SK-N-SH (cell line): ENCODE measurements at regions not wholly inside any gene's neighbourhood (a gene's known extent, or its start where the extent isn't known, plus 50 kb on each side); places are given as distances from the start of the nearest gene placed in this dataset.
"Not testable (repeated sequence)": the region's sequence is repeated elsewhere in the genome, so short reads cannot be mapped to it uniquely, and the experiment has no call there.

ENCODE experiments used
- CTCF ChIA-PET: fragments of 300-600, 350-600 bp; formaldehyde crosslinking; extraction: SDS; loops from one replicate; lab custom pipeline; 2021; lab: Yijun Ruan, JAX
- POLR2A ChIA-PET: fragments of 350-600 bp; sonication (Branson Sonifier 250); formaldehyde crosslinking; extraction: SDS; loops from one replicate; lab custom pipeline; 2020; ENCODE audit warnings: antibody characterized with exemption, inconsistent platforms; lab: Yijun Ruan, JAX
- DNase-seq: peaks from one replicate; pipeline ENCODE4 v3.0.0; 2012
- H2AFZ ChIP-seq: fragments of 200-600 bp; sonication (generic); 2 replicates; pipeline ENCODE4 v1.8.1; 2016; ENCODE audit warnings: antibody characterized with exemption, mild to moderate bottlenecking, low read depth
- H3F3A ChIP-seq: fragments of 200-600 bp; sonication (generic); replicated peaks from 2 replicates; pipeline ENCODE3; 2016; ENCODE audit warnings: antibody characterized with exemption, mild to moderate bottlenecking; ENCODE audit not compliant: insufficient read depth
- H3K27ac ChIP-seq, 2 experiments: fragments of 200-500 bp in 1 of 2; fragments of 200-600 bp in 1 of 2; sonication (Bioruptor generic) in 1 of 2; sonication (generic), shearing (Covaris generic) in 1 of 2; 2 replicates each; pipeline versions ENCODE4 v1.5.1 to v1.6.1; 2014 to 2016; ENCODE audit warnings: low read depth in 2 of 2, inconsistent platforms in 1 of 2, low read length in 1 of 2, mild to moderate bottlenecking in 1 of 2, mixed read lengths in 1 of 2
- H3K27me3 ChIP-seq: fragments of 200-600 bp; sonication (generic), shearing (Covaris generic); 2 replicates; pipeline ENCODE4 v1.6.1; 2016; ENCODE audit warnings: mixed run types; ENCODE audit not compliant: insufficient read depth
- H3K36me3 ChIP-seq, 2 experiments: fragments of 200-500 bp in 1 of 2; fragments of 200-600 bp in 1 of 2; sonication (Bioruptor generic) in 1 of 2; sonication (generic) in 1 of 2; replicated peaks in 1 of 2; 2 replicates each; pipeline versions ENCODE3 to v1.5.1; 2014 to 2016; ENCODE audit warnings: low read length in 1 of 2, mild to moderate bottlenecking in 1 of 2; ENCODE audit not compliant: insufficient read depth in 2 of 2, control insufficient read depth in 1 of 2
- H3K4me1 ChIP-seq, 2 experiments: fragments of 200-500 bp in 1 of 2; fragments of 200-600 bp in 1 of 2; sonication (Bioruptor generic) in 1 of 2; sonication (generic), shearing (Covaris generic) in 1 of 2; 2 replicates each; pipeline versions ENCODE4 v1.5.1 to v1.6.1; 2014 to 2016; ENCODE audit warnings: low read depth in 1 of 2, low read length in 1 of 2, mixed run types in 1 of 2; ENCODE audit not compliant: insufficient read depth in 2 of 2, control insufficient read depth in 1 of 2
- H3K4me2 ChIP-seq: fragments of 200-600 bp; sonication (generic), shearing (Covaris generic); 2 replicates; pipeline ENCODE4 v1.6.1; 2017; ENCODE audit warnings: mixed run types
- H3K4me3 ChIP-seq, 2 experiments: fragments of 200-500 bp in 1 of 2; fragments of 200-600 bp in 1 of 2; sonication (Bioruptor generic) in 1 of 2; sonication (generic), shearing (Covaris generic) in 1 of 2; 2 replicates each; pipeline versions ENCODE4 v1.5.1 to v1.8.1; 2014 to 2016; ENCODE audit warnings: low read depth in 2 of 2, inconsistent platforms in 1 of 2, low read length in 1 of 2, mild to moderate bottlenecking in 1 of 2, mixed read lengths in 1 of 2, moderate library complexity in 1 of 2
- H3K79me2 ChIP-seq: fragments of 200-600 bp; sonication (generic); 2 replicates; pipeline ENCODE4 v1.8.1; 2017; ENCODE audit warnings: mild to moderate bottlenecking; ENCODE audit not compliant: insufficient read depth
- H3K9ac ChIP-seq: fragments of 200-600 bp; sonication (generic); 2 replicates; pipeline ENCODE4 v1.6.1; 2017; ENCODE audit warnings: mixed run types
- H3K9me2 ChIP-seq: fragments of 200-600 bp; sonication (generic); 2 replicates; pipeline ENCODE4 v1.6.1; 2017; ENCODE audit warnings: mixed run types
- H3K9me3 ChIP-seq: fragments of 200-600 bp; sonication (generic); 2 replicates; pipeline ENCODE4 v1.6.1; 2017; ENCODE audit warnings: mixed run types, mild to moderate bottlenecking, moderate library complexity
- H4K20me1 ChIP-seq: fragments of 200-600 bp; sonication (generic); 2 replicates; pipeline ENCODE4 v1.6.1; 2017; ENCODE audit warnings: mild to moderate bottlenecking, mixed run types; ENCODE audit not compliant: insufficient read depth
- CHD2 ChIP-seq: fragments of 150-350 bp; IDR thresholded peaks from 2 replicates; pipeline ENCODE4 v1.6.1; 2018; ENCODE audit warnings: low read length; ENCODE audit not compliant: partially characterized antibody
- FOSL2 ChIP-seq: IDR thresholded peaks from 2 replicates; pipeline ENCODE4 v1.4.0; 2012; ENCODE audit warnings: low read depth, mild to moderate bottlenecking, moderate library complexity, borderline replicate concordance
- FOXJ3 ChIP-seq: sonication (generic); formaldehyde crosslinking; IDR thresholded peaks from 2 replicates; pipeline ENCODE4 v1.5.1; 2020; ENCODE audit warnings: mild to moderate bottlenecking, missing genetic modification reagents
- GATA2 ChIP-seq: sonication (generic); formaldehyde crosslinking; IDR thresholded peaks from 2 replicates; pipeline ENCODE4 v1.5.0; 2020; ENCODE audit warnings: mild to moderate bottlenecking, missing genetic modification reagents
- IRF3 ChIP-seq: fragments of 150-350 bp; IDR thresholded peaks from 2 replicates; pipeline ENCODE4 v1.6.1; 2016; ENCODE audit warnings: mild to moderate bottlenecking, low read depth, low read length
- JUND ChIP-seq: IDR thresholded peaks from 2 replicates; pipeline ENCODE4 v1.4.0; 2012
- MEF2A ChIP-seq: IDR thresholded peaks from 2 replicates; pipeline ENCODE4 v1.4.0; 2012; ENCODE audit warnings: low read depth, borderline replicate concordance
- MXI1 ChIP-seq: IDR thresholded peaks from 2 replicates; pipeline ENCODE4 v1.6.1; 2012; ENCODE audit warnings: mild to moderate bottlenecking, low read depth, low read length, improper control_type of control experiment
- RAD21 ChIP-seq: IDR thresholded peaks from 2 replicates; pipeline ENCODE4 v1.6.1; 2012; ENCODE audit warnings: mild to moderate bottlenecking, low read length
- RCOR1 ChIP-seq: fragments of 150-350 bp; IDR thresholded peaks from 2 replicates; pipeline ENCODE4 v1.6.1; 2017; ENCODE audit warnings: antibody characterized with exemption, low read length
- RFX5 ChIP-seq: IDR thresholded peaks from 2 replicates; pipeline ENCODE4 v1.6.1; 2012; ENCODE audit warnings: mild to moderate bottlenecking, improper control_type of control experiment, low read length
- SIN3A ChIP-seq: IDR thresholded peaks from 2 replicates; pipeline ENCODE4 v1.6.1; 2012; ENCODE audit warnings: low read depth, mild to moderate bottlenecking, low read length, moderate library complexity, borderline replicate concordance
- SMC3 ChIP-seq: IDR thresholded peaks from 2 replicates; pipeline ENCODE4 v1.6.1; 2012; ENCODE audit warnings: low read depth, low read length, improper control_type of control experiment
- TAF1 ChIP-seq: IDR thresholded peaks from 2 replicates; pipeline ENCODE4 v1.6.1; 2012; ENCODE audit warnings: low read depth, mild to moderate bottlenecking, low read length, moderate library complexity, borderline replicate concordance
- USF1 ChIP-seq: IDR thresholded peaks from 2 replicates; pipeline ENCODE4 v1.4.0; 2012; ENCODE audit warnings: low read depth, borderline replicate concordance
- YY1 ChIP-seq: IDR thresholded peaks from 2 replicates; pipeline ENCODE4 v1.4.0; 2012; ENCODE audit warnings: low read depth, mild to moderate bottlenecking
- WGBS: methylation state at CpG from one replicate; pipeline ENCODE4 v1.1.6; 2017; ENCODE audit warnings: low lambda C conversion rate; 5-methylcytosine and 5-hydroxymethylcytosine counted together
- TF ChIP-seq, protein P1 (sequence below): fragments of 200-600 bp; sonication (generic); IDR thresholded peaks from 2 replicates; pipeline ENCODE4 v1.6.1; 2017; ENCODE audit warnings: antibody characterized with exemption, mild to moderate bottlenecking, moderate library complexity

DNA sequence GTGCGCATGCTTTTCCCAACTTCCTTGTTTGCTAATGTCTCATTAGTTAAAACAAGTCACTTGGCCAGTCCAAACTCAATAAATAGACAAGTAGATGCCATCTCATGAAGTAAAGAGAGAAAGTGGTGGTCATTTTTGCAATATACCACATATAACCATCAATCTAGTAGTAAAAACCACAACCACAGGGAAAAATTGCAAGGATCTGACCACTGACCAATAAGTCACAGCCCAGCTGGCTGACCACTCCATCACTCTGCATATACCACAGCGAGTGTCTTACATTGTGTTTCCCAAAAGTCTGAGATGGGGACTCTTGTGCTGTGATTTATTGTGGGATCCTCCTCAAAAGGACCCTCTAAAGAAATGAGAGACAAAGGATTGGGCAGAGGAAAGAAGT lies 76.0 kb downstream of the FH start (continued):
- no peak for TF ChIP-seq RCOR1

GRCh38 chr1:241442686-241443085 lies 76.9 kb downstream of the FH start:
- ChIA-PET CTCF (interaction anchor here (0.6 kb wide), 1 partner anchor 19 kb away, joined by 3 read pairs; no protein-coding TSS in a partner anchor), POLR2A (no interaction called here)
- Histone ChIP-seq H3K4me1 (peaks cover 0 to 2% of the 10 kb centered on the region in 2 experiments; a peak in 1 of 4 replicates), H3K9me3 (no peaks in the 10 kb centered on the region), H3K4me3 (no peak overlapping the region), H3K27me3 (no peaks in the 10 kb centered on the region), H4K20me1 (no peaks in the 10 kb centered on the region), H3K4me2 (no peak overlapping the region), H3K27ac (no peak overlapping the region), H3K79me2 (no peaks in the 10 kb centered on the region), H3K36me3 (no peaks in the 10 kb centered on the region), H3K9me2 (no peaks in the 10 kb centered on the region), H3F3A (no peaks in the 10 kb centered on the region), H2AFZ (no peak overlapping the region), H3K9ac (no peak overlapping the region)
- TF ChIP-seq MXI1 (no peak), SIN3A (no peak), RFX5 (no peak), FOSL2 (no peak), RAD21 (no peak)
- TF ChIP-seq, protein P1, sequence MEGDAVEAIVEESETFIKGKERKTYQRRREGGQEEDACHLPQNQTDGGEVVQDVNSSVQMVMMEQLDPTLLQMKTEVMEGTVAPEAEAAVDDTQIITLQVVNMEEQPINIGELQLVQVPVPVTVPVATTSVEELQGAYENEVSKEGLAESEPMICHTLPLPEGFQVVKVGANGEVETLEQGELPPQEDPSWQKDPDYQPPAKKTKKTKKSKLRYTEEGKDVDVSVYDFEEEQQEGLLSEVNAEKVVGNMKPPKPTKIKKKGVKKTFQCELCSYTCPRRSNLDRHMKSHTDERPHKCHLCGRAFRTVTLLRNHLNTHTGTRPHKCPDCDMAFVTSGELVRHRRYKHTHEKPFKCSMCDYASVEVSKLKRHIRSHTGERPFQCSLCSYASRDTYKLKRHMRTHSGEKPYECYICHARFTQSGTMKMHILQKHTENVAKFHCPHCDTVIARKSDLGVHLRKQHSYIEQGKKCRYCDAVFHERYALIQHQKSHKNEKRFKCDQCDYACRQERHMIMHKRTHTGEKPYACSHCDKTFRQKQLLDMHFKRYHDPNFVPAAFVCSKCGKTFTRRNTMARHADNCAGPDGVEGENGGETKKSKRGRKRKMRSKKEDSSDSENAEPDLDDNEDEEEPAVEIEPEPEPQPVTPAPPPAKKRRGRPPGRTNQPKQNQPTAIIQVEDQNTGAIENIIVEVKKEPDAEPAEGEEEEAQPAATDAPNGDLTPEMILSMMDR: no peak
- 38% methylated on average over 4 of the region's 4 CpGs for WGBS
- no peak for DNase-seq

GRCh38 chr1:241440904-241441303 lies 78.7 kb downstream of the FH start:
- H4K20me1 ChIP-seq: no peaks in the 10 kb centered on the region
- DNase-seq: no peak
- no peaks in the 10 kb centered on the region for H3K36me3 ChIP-seq
- ChIA-PET POLR2A (no interaction called here), CTCF (no interaction called here)
- H3K79me2 ChIP-seq: no peaks in the 10 kb centered on the region
- H3K27me3 ChIP-seq: no peaks in the 10 kb centered on the region
- H3F3A ChIP-seq: no peaks in the 10 kb centered on the region
- no peaks in the 10 kb centered on the region for H3K9me3 ChIP-seq
- H3K4me2 ChIP-seq: no peak overlapping the region
- no peak overlapping the region for H3K4me3 ChIP-seq
- H2AFZ ChIP-seq: no peak overlapping the region
- no peaks in the 10 kb centered on the region for H3K9me2 ChIP-seq
- TF ChIP-seq JUND (no peak), FOXJ3 (CRISPR knock-in tag) (no peak), GATA2 (no peak), YY1 (no peak), IRF3 (no peak), TAF1 (no peak), SMC3 (no peak), RCOR1 (no peak), MEF2A (no peak), CHD2 (no peak), SIN3A (no peak), USF1 (no peak)
- WGBS: 13% methylated on average over 2 of the region's 2 CpGs
- H3K9ac ChIP-seq: no peak overlapping the region
- H3K27ac ChIP-seq: no peak overlapping the region
- H3K4me1 ChIP-seq: no peaks in the 10 kb centered on the region

DNA sequence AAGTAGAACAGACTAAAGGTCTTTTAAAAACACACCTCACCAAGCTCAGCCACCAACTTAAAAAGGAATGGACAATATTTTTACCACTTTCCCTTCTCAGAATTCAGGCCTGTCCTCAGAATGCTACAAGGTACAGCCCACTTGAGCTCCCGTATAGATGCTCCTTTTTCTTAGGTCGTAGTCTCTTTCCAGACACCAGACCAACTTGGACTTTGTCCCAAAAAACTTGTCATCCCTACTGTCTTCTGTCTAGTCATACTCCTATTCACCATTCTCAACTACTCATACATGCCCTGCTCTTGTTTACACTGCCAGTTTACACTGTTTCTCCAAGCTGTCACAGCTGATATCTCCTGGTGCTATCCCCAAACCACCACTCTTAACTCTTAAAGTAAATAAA lies 80.9 kb downstream of the FH start:
- 53% methylated on average over 2 of the region's 2 CpGs for WGBS
- H3K27me3 ChIP-seq, H3F3A ChIP-seq, H3K4me3 ChIP-seq, H3K4me1 ChIP-seq, H3K9me2 ChIP-seq, H3K36me3 ChIP-seq, H3K9me3 ChIP-seq, H4K20me1 ChIP-seq, H3K9ac ChIP-seq, CTCF ChIA-PET, H3K27ac ChIP-seq, H2AFZ ChIP-seq, DNase-seq, H3K79me2 ChIP-seq, H3K4me2 ChIP-seq, POLR2A ChIA-PET: not testable (repeated sequence)
